B cell (primary cell): ENCODE measurements at regions not wholly inside any gene's neighbourhood (a gene's known extent, or its start where the extent isn't known, plus 50 kb on each side); places are given as distances from the start of the nearest gene placed in this dataset.

Experiments
- ATAC-seq: fragments of 200-7000 bp; cut with Tn5 transposase; one replicate; pipeline ENCODE4 v1.10.0; 2021; ENCODE audit warnings: low read depth, mild to moderate bottlenecking, moderate number of reproducible peaks, moderate library complexity
- CTCF ChIA-PET: fragments of 350-600 bp; sonication (Branson Sonifier 250); formaldehyde crosslinking; loops from one replicate; lab custom pipeline; 2021; ENCODE audit warnings: antibody characterized with exemption, inconsistent platforms; lab: Charles Lee
- POLR2A ChIA-PET: fragments of 350-600 bp; sonication (Branson Sonifier 250); formaldehyde crosslinking; loops from one replicate; lab custom pipeline; 2021; ENCODE audit warnings: antibody characterized with exemption; lab: Charles Lee
- DNase-seq: peaks from one replicate; pipeline ENCODE4 v3.0.0; 2013
- H2AFZ ChIP-seq: 2 replicates; pipeline ENCODE4 v1.6.1; 2012; ENCODE audit warnings: mild to moderate bottlenecking, low read depth, low read length; ENCODE audit not compliant: insufficient read depth, poor library complexity, severe bottlenecking
- H3K27ac ChIP-seq, 2 donors: 1 replicate in 1 of 2; 2 replicates in 1 of 2; pipeline ENCODE4 v1.5.1; 2012 to 2013; ENCODE audit warnings: low read length in 2 of 2, mild to moderate bottlenecking in 2 of 2, moderate library complexity in 1 of 2
- H3K27me3 ChIP-seq, 4 experiments: fragments of 200-600 bp in 1 of 4; sonication (generic) in 1 of 4; replicated peaks in 1 of 4; 1 replicate in 2 of 4; 2 replicates in 2 of 4; pipeline versions ENCODE4 v1.6.1 to v1.7.0; 2013 to 2016; ENCODE audit warnings: low read length in 3 of 4, mild to moderate bottlenecking in 2 of 4, mixed read lengths in 1 of 4, moderate library complexity in 1 of 4; ENCODE audit not compliant: insufficient read depth in 4 of 4, control insufficient read depth in 3 of 4; ENCODE audit errors: control extremely low read depth in 1 of 4
- H3K36me3 ChIP-seq, 2 experiments: replicated peaks in 1 of 2; 1 replicate in 1 of 2; 2 replicates in 1 of 2; pipeline versions ENCODE4 v1.6.1 to v1.7.1; 2013; ENCODE audit warnings: low read length in 1 of 2; ENCODE audit not compliant: insufficient read depth in 2 of 2, control insufficient read depth in 1 of 2; ENCODE audit errors: control extremely low read depth in 1 of 2, extremely low read depth in 1 of 2
- H3K4me1 ChIP-seq, 2 donors: fragments of 200-600 bp in 1 of 2; sonication (generic) in 1 of 2; 1 replicate in 1 of 2; 2 replicates in 1 of 2; pipeline versions ENCODE4 v1.5.1 to v1.6.1; 2013 to 2017; ENCODE audit warnings: low read length in 2 of 2; ENCODE audit not compliant: control insufficient read depth in 2 of 2, insufficient read depth in 2 of 2
- H3K4me2 ChIP-seq: replicated peaks from 2 replicates; pipeline ENCODE3; 2012; ENCODE audit warnings: mild to moderate bottlenecking, low read depth, low read length; ENCODE audit not compliant: poor library complexity, severe bottlenecking
- H3K4me3 ChIP-seq, 5 experiments: fragments of 200-600 bp in 1 of 5; sonication (generic) in 1 of 5; 1 replicate in 3 of 5; 2 replicates in 2 of 5; pipeline versions ENCODE4 v1.5.1 to v1.7.0; 2011 to 2016; ENCODE audit warnings: low read length in 4 of 5, mild to moderate bottlenecking in 4 of 5, low read depth in 2 of 5, control low read depth in 1 of 5, moderate library complexity in 1 of 5; ENCODE audit not compliant: insufficient read depth in 1 of 5; ENCODE audit errors: control extremely low read depth in 1 of 5, extremely low read depth in 1 of 5
- H3K79me2 ChIP-seq: fragments of 200-600 bp; sonication (generic); one replicate; pipeline ENCODE4 v1.6.0; 2016; ENCODE audit warnings: low read length; ENCODE audit not compliant: control insufficient read depth, insufficient read depth
- H3K9ac ChIP-seq: fragments of 200-600 bp; sonication (generic); 2 replicates; pipeline ENCODE4 v1.6.1; 2017; ENCODE audit warnings: mild to moderate bottlenecking, low read length, moderate library complexity
- H3K9me3 ChIP-seq, 3 donors: one replicate each; pipeline versions ENCODE4 v1.6.1 to v1.7.1; 2013; ENCODE audit warnings: low read length in 2 of 3; ENCODE audit not compliant: control insufficient read depth in 2 of 3, insufficient read depth in 1 of 3; ENCODE audit errors: control extremely low read depth in 1 of 3
- H4K20me1 ChIP-seq: 2 replicates; pipeline ENCODE4 v1.6.0; 2012; ENCODE audit warnings: mild to moderate bottlenecking, low read length; ENCODE audit not compliant: insufficient read depth, control insufficient read depth, poor library complexity, severe bottlenecking
- H3K27ac Mint-ChIP-seq: one replicate; pipeline ENCODE4 v1.8.0; 2021; ENCODE audit warnings: mixed read lengths
- H3K27me3 Mint-ChIP-seq: one replicate; pipeline ENCODE4 v1.8.0; 2021; ENCODE audit warnings: mixed read lengths
- H3K4me1 Mint-ChIP-seq: one replicate; pipeline ENCODE4 v1.8.0; 2021; ENCODE audit warnings: mixed read lengths
- H3K4me3 Mint-ChIP-seq: one replicate; pipeline ENCODE4 v1.8.0; 2021; ENCODE audit warnings: mixed read lengths
- H3K9me3 Mint-ChIP-seq: one replicate; pipeline ENCODE4 v1.8.0; 2022; ENCODE audit warnings: mixed read lengths; ENCODE audit not compliant: insufficient read depth
- CTCF ChIP-seq: fragments of 200-600 bp; IDR thresholded peaks from one replicate; pipeline ENCODE4 v1.8.0; 2022; ENCODE audit warnings: antibody characterized with exemption, mild to moderate bottlenecking
- EZH2 ChIP-seq: IDR thresholded peaks from 2 replicates; pipeline ENCODE4 v1.6.1; 2012; ENCODE audit warnings: borderline replicate concordance, low read depth, mild to moderate bottlenecking, moderate library complexity, low read length; ENCODE audit not compliant: insufficient read depth, poor library complexity, severe bottlenecking
- WGBS: methylation state at CpG from one replicate; pipeline ENCODE4 v1.1.5; 2013; ENCODE audit warnings: missing lambda C conversion rate; ENCODE audit not compliant: insufficient coverage; 5-methylcytosine and 5-hydroxymethylcytosine counted together
- intact Hi-C: fragments of 100-400 bp; cut with micrococcal nuclease; formaldehyde crosslinking; loops from one replicate; pipeline ENCODE4 v1.10.0; 2022

GRCh38 chr2:219987830-219988229, 360.4 kb downstream of the SLC4A3 start:
- Mint-ChIP-seq H3K4me1 (no peaks in the 10 kb centered on the region), H3K9me3 (peaks cover 3% of the 10 kb centered on the region), H3K4me3 (no peak overlapping the region), H3K27me3 (no peaks in the 10 kb centered on the region), H3K27ac (no peak overlapping the region)
- no peaks in the 10 kb centered on the region for H3K4me1 ChIP-seq
- intact Hi-C loops, result no loop called here
- H3K27ac ChIP-seq, result no peak overlapping the region
- ATAC-seq, result no peak
- DNase-seq, result no peak
- no peak overlapping the region for H2AFZ ChIP-seq
- H3K27me3 ChIP-seq, result no peaks in the 10 kb centered on the region
- no peak overlapping the region for H3K4me3 ChIP-seq
- H3K79me2 ChIP-seq, result no peaks in the 10 kb centered on the region
- H3K9ac ChIP-seq, result no peak overlapping the region
- WGBS, result 100% methylated on average over 2 of the region's 2 CpGs
- TF ChIP-seq CTCF (no peak), EZH2 (no peak)
- H3K4me2 ChIP-seq, result no peak overlapping the region
- POLR2A ChIA-PET, result no interaction called here
- no peaks in the 10 kb centered on the region for H4K20me1 ChIP-seq
- no peaks in the 10 kb centered on the region for H3K36me3 ChIP-seq
- CTCF ChIA-PET, result no interaction called here
- no peaks in the 10 kb centered on the region for H3K9me3 ChIP-seq

- no peaks in the 10 kb centered on the region for H3K4me1 Mint-ChIP-seq
- no peak overlapping the region for H3K9ac ChIP-seq
- ATAC-seq, result no peak
- H3K9me3 ChIP-seq, result no peaks in the 10 kb centered on the region
- intact Hi-C loops, result no loop called here
- H4K20me1 ChIP-seq, result no peaks in the 10 kb centered on the region
- H3K27me3 ChIP-seq, result no peaks in the 10 kb centered on the region
- no peak overlapping the region for H2AFZ ChIP-seq
- H3K4me2 ChIP-seq, result no peak overlapping the region
- H3K27ac Mint-ChIP-seq, result no peak overlapping the region
- no peaks in the 10 kb centered on the region for H3K36me3 ChIP-seq
- no peak for DNase-seq
- H3K4me3 ChIP-seq, result no peak overlapping the region
- TF ChIP-seq EZH2 (no peak), CTCF (no peak)
- no peaks in the 10 kb centered on the region for H3K79me2 ChIP-seq
- H3K27ac ChIP-seq, result no peak overlapping the region
- H3K4me3 Mint-ChIP-seq, result no peak overlapping the region
- CTCF ChIA-PET, result no interaction called here
- H3K4me1 ChIP-seq, result no peaks in the 10 kb centered on the region
- peaks cover 3% of the 10 kb centered on the region for H3K9me3 Mint-ChIP-seq
- no peaks in the 10 kb centered on the region for H3K27me3 Mint-ChIP-seq
- WGBS, result 92% methylated on average over 5 of the region's 7 CpGs
- POLR2A ChIA-PET, result no interaction called here
These were observed 362.3 kb downstream of the SLC4A3 start for GRCh38 chr2:219989744-219990143.
